ENCODE measurements at regions not wholly inside any gene's neighbourhood (a gene's known extent, or its start where the extent isn't known, plus 50 kb on each side); places are given as distances from the start of the nearest gene placed in this dataset.

- DNase-seq = no peak
Observed at GRCh38 chr5:117461403-117461802, 886.8 kb upstream of the SEMA6A start.

GRCh38 chr5:117457656-117458055 is 883.0 kb upstream of the SEMA6A start:
- DNase-seq = no peak

- DNase-seq = no peak
Observed at GRCh38 chr5:117456866-117457470, 882.3 kb upstream of the SEMA6A start.

GRCh38 chr5:117455236-117456233 is 880.9 kb upstream of the SEMA6A start:
- no peak for DNase-seq

GRCh38 chr5:117454716-117455212 is 880.1 kb upstream of the SEMA6A start:
- DNase-seq = no peak

GRCh38 chr5:117436846-117437245 is 862.2 kb upstream of the SEMA6A start:
- DNase-seq = no peak

GRCh38 chr5:117435203-117435602 is 860.6 kb upstream of the SEMA6A start:
- DNase-seq = no peak

GRCh38 chr5:117434254-117434653 is 859.6 kb upstream of the SEMA6A start:
- no peak for DNase-seq

- DNase-seq = no peak
Observed at GRCh38 chr5:117433818-117434217, 859.2 kb upstream of the SEMA6A start.

GRCh38 chr5:117431091-117431490 is 856.5 kb upstream of the SEMA6A start:
- no peak for DNase-seq

- no peak for DNase-seq
Observed at GRCh38 chr5:117425163-117425562, 850.5 kb upstream of the SEMA6A start.

GRCh38 chr5:117424559-117424958 is 849.9 kb upstream of the SEMA6A start:
- no peak for DNase-seq

- no peak for DNase-seq
Observed at GRCh38 chr5:117417501-117417900, 842.9 kb upstream of the SEMA6A start.

- DNase-seq = no peak
Observed at GRCh38 chr5:117414926-117415325, 840.3 kb upstream of the SEMA6A start.

GRCh38 chr5:117411701-117412100 is 837.1 kb upstream of the SEMA6A start:
- no peak for DNase-seq

GRCh38 chr5:117405197-117405596 is 830.6 kb upstream of the SEMA6A start:
- DNase-seq = no peak

- DNase-seq = no peak
Observed at GRCh38 chr5:117394506-117395157, 820.0 kb upstream of the SEMA6A start.

GRCh38 chr5:117393125-117393524 is 818.5 kb upstream of the SEMA6A start:
- DNase-seq = no peak

GRCh38 chr5:117380316-117380715 is 805.7 kb upstream of the SEMA6A start:
- DNase-seq = no peak

GRCh38 chr5:117379521-117379920 is 804.9 kb upstream of the SEMA6A start:
- no peak for DNase-seq

- no peak for DNase-seq
Observed at GRCh38 chr5:117376748-117377147, 802.1 kb upstream of the SEMA6A start.

GRCh38 chr5:117359895-117360294 is 785.3 kb upstream of the SEMA6A start:
- no peak for DNase-seq

- no peak for DNase-seq
Observed at GRCh38 chr5:117357886-117358285, 783.3 kb upstream of the SEMA6A start.

GRCh38 chr5:117347280-117347679 is 772.7 kb upstream of the SEMA6A start:
- DNase-seq = no peak

Data from NCI-H2107 (cell line).